Endothelial cell (in vitro differentiated cells): ENCODE measurements at regions not wholly inside any gene's neighbourhood (a gene's known extent, or its start where the extent isn't known, plus 50 kb on each side); places are given as distances from the start of the nearest gene placed in this dataset.
A peak's percentile ranks its signal among the peaks of the same experiment; 100 is the strongest.

ENCODE experiments used
- DNase-seq: peaks from one replicate; pipeline ENCODE4 v3.0.0; 2021; ENCODE audit warnings: low spot score
- H3K27ac Mint-ChIP-seq: one replicate; pipeline ENCODE4 v1.8.0; 2021; ENCODE audit warnings: mixed read lengths, inconsistent platforms; ENCODE audit not compliant: unreplicated experiment
- H3K27me3 Mint-ChIP-seq: one replicate; pipeline ENCODE4 v1.8.0; 2021; ENCODE audit warnings: mild to moderate bottlenecking, moderate library complexity, mixed read lengths, inconsistent platforms; ENCODE audit not compliant: unreplicated experiment
- H3K36me3 Mint-ChIP-seq: one replicate; pipeline ENCODE4 v1.8.0; 2021; ENCODE audit warnings: mild to moderate bottlenecking, low read depth, mixed read lengths, inconsistent platforms; ENCODE audit not compliant: unreplicated experiment
- H3K4me1 Mint-ChIP-seq: one replicate; pipeline ENCODE4 v1.8.0; 2021; ENCODE audit warnings: mild to moderate bottlenecking, mixed read lengths, inconsistent platforms; ENCODE audit not compliant: unreplicated experiment
- H3K4me3 Mint-ChIP-seq: one replicate; pipeline ENCODE4 v1.8.0; 2021; ENCODE audit warnings: mild to moderate bottlenecking, mixed read lengths, inconsistent platforms; ENCODE audit not compliant: unreplicated experiment
- H3K9me3 Mint-ChIP-seq: one replicate; pipeline ENCODE4 v1.8.0; 2021; ENCODE audit warnings: mixed read lengths, inconsistent platforms; ENCODE audit not compliant: unreplicated experiment
- TF ChIP-seq, protein P1 (sequence below): fragments of 200-600 bp; sonication (generic); IDR thresholded peaks from one replicate; pipeline ENCODE4 v1.5.0; 2021; ENCODE audit warnings: antibody characterized with exemption; ENCODE audit not compliant: unreplicated experiment

DNA sequence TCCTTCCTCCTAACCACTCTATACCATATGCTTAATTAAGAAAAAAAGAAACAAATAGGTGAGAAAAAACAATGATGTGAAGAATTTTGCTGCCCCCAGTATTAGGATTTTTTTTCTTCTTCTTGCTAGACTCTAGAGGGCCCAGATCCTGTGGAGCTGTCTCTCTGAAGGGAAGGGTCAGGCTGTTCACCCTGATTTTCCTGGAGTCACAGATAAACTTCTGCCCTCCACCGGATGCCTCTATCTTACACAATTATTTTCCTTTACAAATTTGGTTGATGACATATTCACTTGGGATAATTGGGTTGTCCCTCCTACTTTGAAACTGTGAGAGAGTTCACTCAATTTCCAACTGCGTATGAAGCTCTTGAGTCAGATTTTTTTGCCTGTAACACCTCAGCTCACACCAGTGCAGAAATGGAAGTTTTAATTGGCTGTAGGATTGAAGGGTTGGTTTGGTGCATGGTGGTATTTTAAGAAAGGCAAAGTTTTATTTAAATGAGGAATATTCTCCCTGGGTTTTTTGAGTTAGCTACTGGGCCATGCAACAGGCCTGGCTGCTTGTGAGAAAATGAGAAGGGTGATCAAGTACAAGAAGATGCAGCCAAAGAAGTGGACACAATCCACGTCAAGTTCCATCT lies 73.7 kb upstream of the ESR1 start:
- Mint-ChIP-seq H3K9me3 (no peaks in the 10 kb centered on the region), H3K27me3 (no peaks in the 10 kb centered on the region), H3K36me3 (no peaks in the 10 kb centered on the region), H3K4me3 (no peak overlapping the region), H3K4me1 (no peaks in the 10 kb centered on the region), H3K27ac (no peak overlapping the region)
- TF ChIP-seq, protein P1, sequence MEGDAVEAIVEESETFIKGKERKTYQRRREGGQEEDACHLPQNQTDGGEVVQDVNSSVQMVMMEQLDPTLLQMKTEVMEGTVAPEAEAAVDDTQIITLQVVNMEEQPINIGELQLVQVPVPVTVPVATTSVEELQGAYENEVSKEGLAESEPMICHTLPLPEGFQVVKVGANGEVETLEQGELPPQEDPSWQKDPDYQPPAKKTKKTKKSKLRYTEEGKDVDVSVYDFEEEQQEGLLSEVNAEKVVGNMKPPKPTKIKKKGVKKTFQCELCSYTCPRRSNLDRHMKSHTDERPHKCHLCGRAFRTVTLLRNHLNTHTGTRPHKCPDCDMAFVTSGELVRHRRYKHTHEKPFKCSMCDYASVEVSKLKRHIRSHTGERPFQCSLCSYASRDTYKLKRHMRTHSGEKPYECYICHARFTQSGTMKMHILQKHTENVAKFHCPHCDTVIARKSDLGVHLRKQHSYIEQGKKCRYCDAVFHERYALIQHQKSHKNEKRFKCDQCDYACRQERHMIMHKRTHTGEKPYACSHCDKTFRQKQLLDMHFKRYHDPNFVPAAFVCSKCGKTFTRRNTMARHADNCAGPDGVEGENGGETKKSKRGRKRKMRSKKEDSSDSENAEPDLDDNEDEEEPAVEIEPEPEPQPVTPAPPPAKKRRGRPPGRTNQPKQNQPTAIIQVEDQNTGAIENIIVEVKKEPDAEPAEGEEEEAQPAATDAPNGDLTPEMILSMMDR, result no peak
- DNase-seq, result no peak

DNA sequence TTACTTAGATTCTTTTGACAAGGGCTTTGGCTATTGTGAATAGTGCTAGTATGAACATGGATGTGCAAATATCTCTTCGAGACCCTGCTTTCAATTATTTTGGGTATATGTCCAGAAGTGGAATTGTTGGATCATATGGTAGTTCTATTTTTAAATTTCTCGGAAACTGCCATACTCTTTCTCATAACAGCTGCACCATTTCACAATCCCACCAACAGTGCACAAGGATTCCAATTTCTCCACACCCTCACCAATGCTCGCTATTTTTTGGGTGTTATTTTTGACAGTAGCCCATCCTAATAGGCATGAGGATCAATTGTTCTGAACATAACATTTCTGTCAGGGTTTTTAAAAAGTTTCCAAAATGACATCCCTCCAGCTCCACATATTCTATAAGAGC lies 69.2 kb upstream of the ESR1 start:
- Mint-ChIP-seq H3K4me3 (no peak overlapping the region), H3K36me3 (no peaks in the 10 kb centered on the region), H3K9me3 (no peaks in the 10 kb centered on the region), H3K4me1 (no peaks in the 10 kb centered on the region), H3K27me3 (no peaks in the 10 kb centered on the region), H3K27ac (no peak overlapping the region)
- TF ChIP-seq, protein P1, result no peak
- no peak for DNase-seq

DNA sequence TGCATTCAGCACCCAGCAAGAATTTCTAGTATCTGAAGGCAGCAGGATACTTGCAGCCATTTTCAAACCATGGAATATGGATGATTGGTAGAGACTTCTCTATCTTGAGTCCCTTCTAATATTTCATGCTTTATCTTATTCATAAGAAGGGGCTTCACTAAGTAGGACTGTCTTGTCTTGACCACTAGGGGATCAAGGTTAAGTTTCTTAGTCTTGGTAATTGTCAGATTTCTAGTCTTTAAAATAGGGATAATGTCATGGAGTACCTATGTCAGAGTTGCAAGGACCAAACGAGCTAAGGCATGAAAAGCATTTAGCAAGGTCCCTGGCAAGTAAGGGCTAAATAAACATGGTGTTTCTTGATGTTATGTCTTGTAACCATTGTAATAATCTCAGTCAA lies 68.5 kb upstream of the ESR1 start:
- Mint-ChIP-seq H3K27me3 (no peaks in the 10 kb centered on the region), H3K27ac (no peak overlapping the region), H3K36me3 (no peaks in the 10 kb centered on the region), H3K4me3 (no peak overlapping the region), H3K4me1 (no peaks in the 10 kb centered on the region), H3K9me3 (no peaks in the 10 kb centered on the region)
- TF ChIP-seq, protein P1, result peak; percentile 26
- DNase-seq, result no peak

DNA sequence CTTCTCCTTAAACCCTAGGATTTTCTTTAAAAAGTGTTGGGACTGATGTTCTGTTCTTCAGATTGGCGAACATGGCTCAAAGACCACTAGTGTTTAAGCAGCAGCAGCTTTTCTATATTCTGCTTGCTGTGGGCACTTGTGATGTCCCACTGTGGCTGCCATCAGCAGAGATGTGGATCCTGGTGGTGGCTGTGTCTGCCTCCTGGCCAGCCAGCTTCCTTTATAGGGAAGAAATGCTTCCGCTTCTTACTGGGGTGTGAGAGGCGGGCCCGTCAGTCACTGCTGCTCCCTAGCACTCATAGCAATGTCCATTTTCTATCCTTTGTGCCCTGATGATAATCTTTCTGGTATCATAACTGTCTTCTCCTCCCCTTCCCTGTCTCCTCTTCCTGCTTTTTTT lies 66.7 kb upstream of the ESR1 start:
- H3K4me3 Mint-ChIP-seq, result no peak overlapping the region
- H3K9me3 Mint-ChIP-seq, result no peaks in the 10 kb centered on the region
- H3K27me3 Mint-ChIP-seq, result no peaks in the 10 kb centered on the region
- TF ChIP-seq, protein P1, result no peak
- no peak for DNase-seq
- H3K27ac Mint-ChIP-seq, result no peak overlapping the region
- no peaks in the 10 kb centered on the region for H3K36me3 Mint-ChIP-seq
- H3K4me1 Mint-ChIP-seq, result no peaks in the 10 kb centered on the region

DNA sequence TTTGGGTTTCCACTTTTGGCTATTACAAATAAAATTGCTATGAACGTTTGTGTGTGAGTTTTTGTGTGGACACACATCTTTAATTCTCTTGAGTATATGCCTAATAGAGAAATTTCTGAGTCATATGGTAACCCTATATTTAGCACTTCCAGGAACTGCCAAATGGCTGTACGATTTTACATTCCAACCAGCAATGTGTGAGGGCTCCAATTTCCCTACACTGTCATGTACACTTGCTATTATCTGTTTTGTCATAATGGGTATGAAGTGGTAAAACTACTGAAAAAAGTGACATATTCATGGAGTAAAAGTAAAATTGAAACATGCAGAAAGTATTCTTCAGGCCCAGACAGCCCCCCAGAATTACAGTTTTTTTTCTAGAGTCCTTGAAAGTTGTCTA lies 59.6 kb upstream of the ESR1 start:
- TF ChIP-seq, protein P1, result no peak
- no peaks in the 10 kb centered on the region for H3K4me1 Mint-ChIP-seq
- no peaks in the 10 kb centered on the region for H3K27me3 Mint-ChIP-seq

More for the DNA sequence above, 59.6 kb upstream of the ESR1 start:
- Mint-ChIP-seq H3K9me3 (no peaks in the 10 kb centered on the region), H3K4me3 (no peak overlapping the region), H3K27ac (no peak overlapping the region), H3K36me3 (no peaks in the 10 kb centered on the region)
- DNase-seq, result no peak
